ENCODE measurements at regions not wholly inside any gene's neighbourhood (a gene's known extent, or its start where the extent isn't known, plus 50 kb on each side); places are given as distances from the start of the nearest gene placed in this dataset.

GRCh38 chr15:27598251-27599009 is 500.7 kb downstream of the OCA2 start:
- TF ChIP-seq MAZ (IDR thresholded peaks at IDR 0.05; ENCODE audit: borderline replicate concordance, low read depth, low read length) (no peak), POLR2AphosphoS2 (conservative IDR thresholded peaks at IDR 0.05; ENCODE audit: low read length) (no peak), NR3C1 (IDR thresholded peaks at IDR 0.05) (no peak), EP300 (IDR thresholded peaks at IDR 0.05) (no peak), MYC (IDR thresholded peaks at IDR 0.05; ENCODE audit: borderline replicate concordance, low read length) (no peak), JUN (IDR thresholded peaks at IDR 0.05) (no peak), KDM1A (IDR thresholded peaks at IDR 0.05; ENCODE audit: low read depth) (no peak), MAX (IDR thresholded peaks at IDR 0.05) (no peak), RCOR1 (IDR thresholded peaks at IDR 0.05; ENCODE audit: low read depth, low read length) (no peak)
- TF ChIP-seq, protein P1, sequence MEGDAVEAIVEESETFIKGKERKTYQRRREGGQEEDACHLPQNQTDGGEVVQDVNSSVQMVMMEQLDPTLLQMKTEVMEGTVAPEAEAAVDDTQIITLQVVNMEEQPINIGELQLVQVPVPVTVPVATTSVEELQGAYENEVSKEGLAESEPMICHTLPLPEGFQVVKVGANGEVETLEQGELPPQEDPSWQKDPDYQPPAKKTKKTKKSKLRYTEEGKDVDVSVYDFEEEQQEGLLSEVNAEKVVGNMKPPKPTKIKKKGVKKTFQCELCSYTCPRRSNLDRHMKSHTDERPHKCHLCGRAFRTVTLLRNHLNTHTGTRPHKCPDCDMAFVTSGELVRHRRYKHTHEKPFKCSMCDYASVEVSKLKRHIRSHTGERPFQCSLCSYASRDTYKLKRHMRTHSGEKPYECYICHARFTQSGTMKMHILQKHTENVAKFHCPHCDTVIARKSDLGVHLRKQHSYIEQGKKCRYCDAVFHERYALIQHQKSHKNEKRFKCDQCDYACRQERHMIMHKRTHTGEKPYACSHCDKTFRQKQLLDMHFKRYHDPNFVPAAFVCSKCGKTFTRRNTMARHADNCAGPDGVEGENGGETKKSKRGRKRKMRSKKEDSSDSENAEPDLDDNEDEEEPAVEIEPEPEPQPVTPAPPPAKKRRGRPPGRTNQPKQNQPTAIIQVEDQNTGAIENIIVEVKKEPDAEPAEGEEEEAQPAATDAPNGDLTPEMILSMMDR (IDR thresholded peaks at IDR 0.05): no peak
- TF ChIP-seq, protein P2, sequence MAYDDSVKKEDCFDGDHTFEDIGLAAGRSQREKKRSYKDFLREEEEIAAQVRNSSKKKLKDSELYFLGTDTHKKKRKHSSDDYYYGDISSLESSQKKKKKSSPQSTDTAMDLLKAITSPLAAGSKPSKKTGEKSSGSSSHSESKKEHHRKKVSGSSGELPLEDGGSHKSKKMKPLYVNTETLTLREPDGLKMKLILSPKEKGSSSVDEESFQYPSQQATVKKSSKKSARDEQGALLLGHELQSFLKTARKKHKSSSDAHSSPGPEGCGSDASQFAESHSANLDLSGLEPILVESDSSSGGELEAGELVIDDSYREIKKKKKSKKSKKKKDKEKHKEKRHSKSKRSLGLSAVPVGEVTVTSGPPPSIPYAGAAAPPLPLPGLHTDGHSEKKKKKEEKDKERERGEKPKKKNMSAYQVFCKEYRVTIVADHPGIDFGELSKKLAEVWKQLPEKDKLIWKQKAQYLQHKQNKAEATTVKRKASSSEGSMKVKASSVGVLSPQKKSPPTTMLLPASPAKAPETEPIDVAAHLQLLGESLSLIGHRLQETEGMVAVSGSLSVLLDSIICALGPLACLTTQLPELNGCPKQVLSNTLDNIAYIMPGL (CRISPR knock-in tag; IDR thresholded peaks at IDR 0.05; ENCODE audit: borderline replicate concordance): no peak
